ENCODE measurements at regions not wholly inside any gene's neighbourhood (a gene's known extent, or its start where the extent isn't known, plus 50 kb on each side); places are given as distances from the start of the nearest gene placed in this dataset.
"Not testable (repeated sequence)": the region's sequence is repeated elsewhere in the genome, so short reads cannot be mapped to it uniquely, and the experiment has no call there.

- DNase-seq: no peak
Measured at GRCh38 chr7:51982653-51983052, 666.0 kb upstream of the COBL start.

GRCh38 chr7:51980812-51981211 is 664.2 kb upstream of the COBL start:
- DNase-seq: no peak

DNA sequence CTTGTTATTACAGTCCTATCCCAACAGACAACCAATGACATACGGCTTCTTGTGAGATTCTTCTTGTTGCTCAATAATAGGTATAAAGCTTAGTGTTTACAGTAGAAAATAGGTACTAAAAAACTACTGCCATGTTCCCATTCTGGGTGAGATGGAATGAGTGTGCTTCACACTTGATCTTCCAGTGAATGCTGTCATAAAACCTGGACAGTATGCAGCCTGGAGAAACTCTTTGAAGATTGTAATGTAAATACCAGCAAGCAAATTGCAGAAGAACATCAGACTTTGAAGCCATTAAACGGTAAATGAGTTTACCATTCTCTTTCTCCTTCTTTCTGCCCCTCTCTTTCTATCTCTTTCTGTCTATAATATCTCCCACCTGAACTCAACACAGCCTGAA is 663.7 kb upstream of the COBL start:
- no peak for DNase-seq

- DNase-seq: no peak
Measured at GRCh38 chr7:51977913-51978312, 661.3 kb upstream of the COBL start.

GRCh38 chr7:51973939-51974338 is 657.3 kb upstream of the COBL start:
- DNase-seq: no peak

DNA sequence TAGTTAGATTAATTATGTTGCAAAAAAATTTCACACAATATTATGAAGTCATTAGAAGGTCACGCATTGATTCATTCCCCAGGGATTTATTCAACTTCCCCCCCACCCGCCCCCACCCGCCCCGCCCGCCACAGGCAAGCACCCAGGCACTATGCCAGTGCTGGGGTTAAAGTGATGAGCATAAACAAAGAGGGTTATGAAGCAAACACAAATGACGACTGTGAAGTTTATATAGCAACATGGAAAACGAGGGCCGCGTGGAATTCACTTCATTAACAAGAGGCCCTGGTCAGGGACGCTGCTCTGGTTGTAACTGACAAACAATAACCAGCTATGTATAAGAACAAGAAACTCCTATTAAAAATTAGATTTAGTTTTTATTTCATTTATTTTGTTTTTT is 656.5 kb upstream of the COBL start:
- DNase-seq: no peak

DNA sequence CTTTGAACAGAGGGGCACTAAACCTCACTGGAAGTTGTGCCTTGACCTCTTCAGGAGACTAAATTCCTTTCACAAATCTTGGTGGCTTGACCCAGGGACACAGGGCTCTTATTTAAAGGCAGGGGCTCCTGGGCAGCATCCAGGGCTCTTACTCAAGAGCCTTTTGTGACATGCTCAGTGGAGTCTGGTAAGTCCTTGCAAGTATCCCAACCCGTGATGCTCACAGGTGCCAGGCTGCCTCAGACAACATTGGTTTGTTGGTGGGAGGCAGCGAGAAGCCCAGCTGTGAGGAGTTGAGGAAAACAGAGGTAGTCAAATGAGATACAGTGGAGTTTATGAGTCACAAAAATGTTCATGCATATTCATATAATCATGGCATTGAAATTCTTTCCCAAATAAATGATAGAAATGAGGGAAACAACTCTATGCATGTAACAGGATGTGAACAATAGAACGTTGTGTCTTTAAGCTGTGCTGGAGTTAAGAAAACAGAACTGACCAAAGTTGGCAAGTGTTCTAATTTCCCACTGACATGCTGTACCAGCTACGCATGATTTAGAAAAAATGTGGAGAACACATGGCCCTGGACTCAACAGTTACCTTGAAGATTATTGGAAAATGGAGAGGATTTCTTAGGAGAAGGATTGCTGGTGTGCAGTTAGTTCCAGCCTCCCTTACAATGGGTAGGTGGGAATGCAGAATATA is 654.5 kb upstream of the COBL start:
- no peak for DNase-seq

DNA sequence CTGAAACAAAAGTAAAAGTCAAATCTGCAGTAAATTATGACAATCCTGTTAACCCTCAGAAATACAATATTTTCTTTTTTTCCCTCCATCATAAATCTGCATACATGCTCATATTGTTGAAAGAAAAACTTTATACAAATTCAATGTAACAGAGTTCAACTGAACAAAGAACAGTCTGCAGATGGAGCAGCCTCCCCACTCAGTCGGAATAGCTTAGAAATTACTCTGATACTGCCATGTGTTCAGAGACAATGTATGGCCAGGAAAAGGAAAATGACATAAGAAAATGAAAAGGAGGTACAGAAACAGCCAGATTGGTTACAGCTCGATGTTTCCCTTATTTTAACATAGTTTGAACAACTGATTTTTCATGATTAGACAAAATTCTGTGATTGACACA is 651.9 kb upstream of the COBL start:
- DNase-seq: no peak

DNA sequence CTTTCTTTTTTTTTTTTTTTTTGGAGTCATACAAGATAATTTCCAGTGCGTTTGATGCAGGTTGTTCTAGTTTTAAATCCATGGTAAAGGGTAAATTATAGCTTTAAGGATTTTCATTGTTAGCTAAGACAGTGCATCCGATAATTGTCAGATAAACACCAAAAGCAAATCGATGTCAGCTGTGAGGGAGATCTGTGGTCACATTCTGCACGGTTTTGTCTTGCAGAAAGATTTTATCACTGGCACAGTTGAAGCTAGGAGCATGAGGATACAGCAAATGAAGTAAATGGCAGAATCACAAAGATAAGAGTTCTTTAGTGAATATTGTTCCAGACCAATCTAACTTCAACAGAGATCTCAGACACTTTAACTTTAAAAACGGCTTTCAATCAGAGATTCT is 648.8 kb upstream of the COBL start:
- DNase-seq: no peak

DNA sequence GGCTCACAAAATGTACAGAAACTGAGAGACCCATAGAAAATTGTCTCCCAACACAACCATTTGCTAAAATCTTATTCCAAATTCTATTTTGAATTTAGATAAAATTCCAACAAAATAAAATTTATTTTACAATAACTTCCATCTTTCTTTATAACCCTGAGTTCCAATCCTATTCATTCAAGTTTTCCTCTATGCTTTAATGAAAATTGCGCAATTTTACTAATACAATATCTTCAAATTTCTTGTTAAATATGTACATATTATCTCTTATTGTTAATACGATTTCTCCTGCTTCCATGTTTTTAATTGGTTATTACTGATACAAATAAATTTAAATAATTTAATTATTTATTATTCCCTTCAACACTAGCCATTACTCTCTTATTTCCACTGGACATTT is 645.2 kb upstream of the COBL start:
- DNase-seq: no peak

GRCh38 chr7:51950813-51951212 is 634.2 kb upstream of the COBL start:
- DNase-seq: no peak

- no peak for DNase-seq
Measured at GRCh38 chr7:51949726-51950644, 633.4 kb upstream of the COBL start.

DNA sequence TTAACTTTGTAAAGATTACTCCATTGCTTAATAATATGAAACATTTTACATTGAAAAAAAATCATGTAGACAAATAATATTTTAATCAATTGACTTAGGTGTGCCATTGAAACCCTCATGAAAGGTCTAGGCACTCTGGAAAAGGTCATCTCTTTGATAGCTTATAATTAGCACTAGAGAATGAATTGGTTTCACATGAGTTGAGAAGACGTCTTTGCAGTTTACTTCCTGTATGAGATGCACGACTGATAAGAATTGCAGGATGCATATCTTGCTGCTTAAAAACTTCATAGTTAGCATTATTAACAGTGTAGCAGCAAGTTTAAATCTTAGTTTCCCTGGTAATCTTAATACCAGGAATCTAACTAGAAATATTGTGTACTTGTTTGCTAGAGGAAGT is 614.2 kb upstream of the COBL start:
- no peak for DNase-seq

GRCh38 chr7:51929818-51930217 is 613.2 kb upstream of the COBL start:
- no peak for DNase-seq

DNA sequence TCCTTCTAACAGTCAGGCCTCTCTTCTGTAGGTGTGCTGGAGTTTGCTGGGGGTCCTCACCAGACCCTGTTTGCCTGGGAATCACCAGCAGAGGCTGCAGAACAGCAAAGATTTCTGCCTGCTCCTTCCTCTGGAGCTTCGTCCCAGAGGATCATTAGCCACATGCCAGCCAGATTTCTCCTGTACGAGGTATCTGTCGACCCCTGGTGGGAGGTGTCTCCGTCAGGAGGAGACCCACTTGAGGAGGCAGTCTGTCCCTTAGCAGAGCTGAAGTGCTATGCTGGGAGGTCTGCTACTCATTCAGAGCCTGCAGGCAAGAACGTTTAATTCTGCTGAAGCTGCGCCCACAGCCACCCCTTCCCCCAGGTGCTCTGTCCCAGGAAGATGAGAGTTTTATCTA is 611.1 kb upstream of the COBL start:
- DNase-seq: no peak

DNA sequence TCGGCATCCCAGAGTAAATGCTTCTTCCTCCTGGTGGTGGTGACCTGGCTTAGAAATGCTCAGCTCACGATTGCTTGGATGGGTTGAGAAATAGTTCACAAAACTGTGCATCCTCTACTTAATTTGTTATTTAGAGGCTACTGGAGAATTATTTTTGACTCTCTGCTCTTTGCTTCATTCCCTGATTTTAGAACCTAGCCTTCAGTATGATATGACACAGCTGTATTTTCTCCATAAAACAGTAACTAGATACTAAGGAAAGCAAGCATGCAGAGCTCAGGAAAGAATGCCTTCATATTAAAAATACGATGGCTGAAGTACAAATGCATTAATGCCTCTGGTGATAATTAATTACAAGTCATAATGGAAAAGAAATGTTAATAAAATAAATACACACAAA is 602.0 kb upstream of the COBL start:
- no peak for DNase-seq

DNA sequence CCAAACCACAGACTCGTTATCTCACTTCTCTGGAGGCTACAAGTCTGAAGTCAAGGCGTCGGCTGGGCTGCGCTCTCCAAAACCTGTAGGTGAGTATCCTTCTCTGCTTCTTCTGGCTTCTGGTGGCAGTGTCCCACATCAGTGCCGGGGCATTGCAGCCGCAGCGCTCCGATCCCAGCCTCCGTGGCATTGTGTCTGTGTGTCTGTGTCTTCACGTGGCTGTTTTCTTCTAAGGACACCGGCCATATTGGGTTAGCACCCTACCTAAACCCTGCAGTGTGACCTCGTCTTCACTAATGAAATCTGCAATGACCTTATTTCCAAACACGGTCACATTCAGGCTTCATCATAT is 584.9 kb upstream of the COBL start:
- DNase-seq: no peak

DNA sequence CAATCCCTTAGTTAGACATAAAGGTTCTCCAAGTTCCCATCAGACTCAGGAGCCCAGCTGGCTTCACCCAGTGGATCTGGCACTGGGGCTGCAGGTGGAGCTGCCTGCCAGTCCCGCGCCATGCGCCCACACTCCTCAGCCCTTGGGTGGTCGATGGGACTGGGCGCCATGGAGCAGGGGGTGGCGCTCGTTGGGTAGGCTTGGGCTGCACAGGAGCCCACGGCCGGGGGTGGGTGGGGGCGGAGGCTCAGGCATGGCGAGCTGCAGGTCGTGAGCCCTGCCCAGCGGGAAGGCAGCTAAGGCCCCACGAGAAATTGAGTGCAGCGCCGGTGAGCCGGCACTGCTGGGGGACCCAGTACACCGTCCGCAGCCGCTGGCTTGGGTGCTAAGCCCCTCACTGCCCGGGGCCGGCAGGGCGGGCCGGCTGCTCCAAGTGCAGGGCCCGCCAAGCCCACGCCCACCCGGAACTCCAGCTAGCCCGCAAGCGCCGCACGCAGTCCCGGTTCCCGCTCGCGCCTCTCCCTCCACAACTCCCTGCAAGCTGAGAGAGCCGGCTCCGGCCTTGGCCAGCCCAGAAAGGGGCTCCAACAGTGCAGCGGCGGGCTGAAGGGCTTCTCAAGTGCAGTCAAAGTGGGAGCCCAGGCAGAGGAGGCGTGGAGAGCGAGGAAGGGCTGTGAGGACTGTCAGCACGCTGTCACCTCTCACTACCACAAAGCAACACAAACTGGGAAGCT is 584.3 kb upstream of the COBL start:
- DNase-seq: not testable (repeated sequence)

- DNase-seq: no peak
Measured at GRCh38 chr7:51899611-51900010, 583.0 kb upstream of the COBL start.

DNA sequence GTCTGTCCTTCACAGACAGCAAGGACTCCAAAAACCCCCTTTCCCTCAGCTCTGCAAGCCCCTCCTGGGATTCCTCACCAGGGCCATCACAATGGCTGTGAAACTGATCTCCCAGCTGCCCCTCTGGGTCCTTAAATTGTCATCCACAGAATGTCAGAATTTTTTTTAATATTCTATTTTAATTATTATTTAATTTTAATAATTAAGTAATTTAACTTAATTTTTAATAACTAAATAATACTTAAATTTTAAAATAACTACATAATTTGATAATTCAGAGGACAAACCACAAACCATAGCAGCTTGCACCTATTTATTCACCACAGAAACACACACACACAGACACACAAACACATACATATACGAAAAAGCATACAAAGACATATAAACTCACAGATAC is 565.8 kb upstream of the COBL start:
- DNase-seq: no peak

- no peak for DNase-seq
Measured at GRCh38 chr7:51881309-51881708, 564.7 kb upstream of the COBL start.

GRCh38 chr7:51878865-51879264 is 562.3 kb upstream of the COBL start:
- DNase-seq: no peak

- DNase-seq: no peak
Measured at GRCh38 chr7:51869452-51869851, 552.8 kb upstream of the COBL start.

DNA sequence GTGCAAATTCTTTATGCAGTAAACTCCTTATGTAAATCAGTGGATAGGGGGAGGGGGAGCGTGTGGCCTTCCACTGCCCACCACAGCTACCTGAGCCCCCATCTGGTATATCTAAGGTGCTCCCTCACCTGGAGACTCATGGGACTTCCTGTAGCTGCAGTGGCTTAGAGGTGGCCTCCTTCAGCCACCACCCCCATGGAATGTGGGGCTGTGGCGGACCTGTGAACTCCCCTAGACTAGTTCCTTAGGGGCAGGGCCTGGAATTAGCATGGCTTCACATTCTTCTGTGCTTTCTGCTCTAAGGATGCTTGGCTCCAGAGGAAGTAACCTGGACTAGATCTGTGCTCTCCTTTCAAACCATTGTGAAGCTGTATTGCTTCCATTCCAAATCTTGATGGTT is 550.5 kb upstream of the COBL start:
- DNase-seq: no peak

Measured in AML-193 (cell line).